Activated T-cell treated with anti-CD3 and anti-CD28 coated beads, Interleukin-2, amount 50 U/mL, for 48 hours (primary cell): ENCODE measurements at regions not wholly inside any gene's neighbourhood (a gene's known extent, or its start where the extent isn't known, plus 50 kb on each side); places are given as distances from the start of the nearest gene placed in this dataset.
"Not testable (repeated sequence)": the region's sequence is repeated elsewhere in the genome, so short reads cannot be mapped to it uniquely, and the experiment has no call there.

Experiments used
- DNase-seq, 2 experiments: peaks; one replicate each; pipeline ENCODE4 v3.0.0-alpha.2; 2020

- no peak for DNase-seq
Observed at GRCh38 chr3:105103139-105103538, 263.6 kb upstream of the ALCAM start.

GRCh38 chr3:105108823-105109222 is 257.9 kb upstream of the ALCAM start:
- DNase-seq: no peak

- no peak for DNase-seq
Observed at GRCh38 chr3:105118905-105119304, 247.8 kb upstream of the ALCAM start.

- DNase-seq: no peak
Observed at GRCh38 chr3:105119801-105120340, 246.8 kb upstream of the ALCAM start.

DNA sequence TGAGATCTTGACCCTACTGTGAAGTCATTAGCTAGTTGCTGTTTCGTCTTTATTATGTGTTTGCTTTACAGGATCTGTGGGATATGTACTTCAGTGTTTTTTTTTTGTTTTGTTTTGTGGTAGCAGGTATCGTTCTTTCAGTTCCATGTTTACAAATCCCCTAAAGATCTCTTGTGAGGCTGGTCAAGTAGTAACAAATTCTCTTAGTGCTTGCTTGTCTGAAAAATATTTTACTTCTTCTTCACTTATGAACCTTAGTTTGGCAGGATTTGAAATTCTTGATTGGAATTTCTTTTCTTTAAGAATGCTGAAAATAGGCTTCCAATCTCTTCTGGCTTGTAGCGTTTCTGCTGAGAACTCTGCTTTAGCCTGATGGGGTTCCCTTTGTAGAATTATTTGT is 235.8 kb upstream of the ALCAM start:
- no peak for DNase-seq

- no peak for DNase-seq
Observed at GRCh38 chr3:105137911-105138310, 228.8 kb upstream of the ALCAM start.

DNA sequence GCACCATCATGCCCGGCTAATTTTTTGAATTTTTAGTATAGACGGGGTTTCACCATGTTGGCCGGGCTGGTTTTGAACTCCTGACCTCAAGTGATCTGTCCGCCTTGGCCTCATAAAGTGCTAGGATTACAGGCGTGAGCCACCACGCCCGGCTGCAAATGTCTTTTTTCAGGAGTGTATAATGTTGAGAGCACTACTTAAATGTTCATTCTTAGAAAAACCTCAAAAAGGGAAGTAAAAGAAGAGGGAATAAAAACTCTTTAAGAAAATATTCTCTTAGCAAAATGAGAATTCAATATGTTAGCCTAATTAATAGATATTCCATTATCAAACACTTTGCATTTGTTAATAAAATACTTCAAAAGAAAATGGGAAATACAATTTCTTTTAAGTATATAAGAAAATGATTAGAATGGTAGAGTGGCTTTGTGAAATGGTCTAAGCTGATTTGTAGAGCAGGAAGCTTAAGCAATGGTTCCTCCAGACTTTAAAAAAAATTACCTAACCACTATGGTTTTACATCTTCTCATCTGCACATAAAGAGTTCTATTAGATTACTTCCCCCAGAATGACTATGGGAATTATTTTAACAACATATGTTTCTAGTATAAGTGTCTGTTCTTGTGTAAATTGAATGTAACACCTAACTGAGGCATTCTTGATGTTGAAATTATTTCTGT is 226.7 kb upstream of the ALCAM start:
- DNase-seq: no peak

- no peak for DNase-seq
Observed at GRCh38 chr3:105140899-105141367, 225.8 kb upstream of the ALCAM start.

DNA sequence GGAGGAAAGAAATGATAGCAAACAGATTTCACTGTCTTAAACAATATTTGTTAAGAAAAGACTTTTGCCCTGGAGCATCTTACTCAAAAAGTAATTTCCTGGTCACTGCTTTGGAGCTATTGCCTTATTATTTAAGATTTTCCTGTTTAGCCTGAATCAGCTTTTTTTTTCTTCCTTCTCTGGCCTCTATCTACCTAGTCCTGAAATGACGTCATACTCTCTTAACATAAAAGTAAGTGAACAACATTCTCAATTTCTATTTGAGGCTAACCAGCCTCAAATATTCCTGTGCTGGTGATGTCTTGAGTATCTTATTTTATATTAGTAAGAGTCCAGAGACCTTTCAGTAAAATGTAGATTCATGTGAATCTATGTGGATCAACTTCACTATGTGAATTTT is 221.9 kb upstream of the ALCAM start:
- DNase-seq: no peak

DNA sequence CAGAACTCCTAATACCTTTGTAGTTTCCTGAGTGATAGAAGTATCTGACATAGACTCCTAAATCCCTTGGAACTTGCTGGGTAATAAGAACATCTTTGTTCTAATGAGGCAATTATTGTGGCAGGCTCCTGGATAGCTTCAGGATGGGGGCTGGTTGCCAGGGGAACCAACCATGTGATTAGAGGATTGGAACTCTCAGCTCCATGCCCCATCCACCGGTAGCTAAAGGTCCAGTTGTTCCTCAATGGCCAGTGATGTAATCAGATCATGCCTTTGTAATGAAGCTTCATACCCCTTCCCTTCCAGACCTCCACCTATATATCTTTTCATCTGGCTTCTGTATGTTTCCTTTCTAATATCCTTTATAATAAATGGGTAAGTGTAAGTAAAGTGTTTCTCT is 221.2 kb upstream of the ALCAM start:
- DNase-seq: no peak

DNA sequence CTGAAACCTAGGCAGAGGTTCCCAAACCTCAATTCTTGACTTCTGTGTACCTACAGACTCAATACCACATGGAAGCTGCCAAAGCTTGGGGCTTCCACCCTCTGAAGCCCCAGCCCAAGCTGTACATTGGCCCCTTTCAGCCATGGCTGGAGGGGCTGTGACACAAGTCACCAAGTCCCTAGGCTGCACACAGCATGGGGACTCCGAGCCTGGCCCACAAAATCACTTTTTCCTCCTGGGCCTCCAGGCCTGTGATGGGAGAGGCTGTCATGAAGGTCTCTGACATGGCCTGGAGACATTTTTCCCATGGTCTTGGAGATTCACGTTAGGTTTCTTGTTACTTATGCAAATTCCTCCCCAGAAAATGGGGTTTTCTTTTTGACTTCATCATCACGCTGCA is 217.5 kb upstream of the ALCAM start:
- DNase-seq: not testable (repeated sequence)

- no peak for DNase-seq
Observed at GRCh38 chr3:105152987-105153386, 213.7 kb upstream of the ALCAM start.

GRCh38 chr3:105154692-105155091 is 212.0 kb upstream of the ALCAM start:
- no peak for DNase-seq

DNA sequence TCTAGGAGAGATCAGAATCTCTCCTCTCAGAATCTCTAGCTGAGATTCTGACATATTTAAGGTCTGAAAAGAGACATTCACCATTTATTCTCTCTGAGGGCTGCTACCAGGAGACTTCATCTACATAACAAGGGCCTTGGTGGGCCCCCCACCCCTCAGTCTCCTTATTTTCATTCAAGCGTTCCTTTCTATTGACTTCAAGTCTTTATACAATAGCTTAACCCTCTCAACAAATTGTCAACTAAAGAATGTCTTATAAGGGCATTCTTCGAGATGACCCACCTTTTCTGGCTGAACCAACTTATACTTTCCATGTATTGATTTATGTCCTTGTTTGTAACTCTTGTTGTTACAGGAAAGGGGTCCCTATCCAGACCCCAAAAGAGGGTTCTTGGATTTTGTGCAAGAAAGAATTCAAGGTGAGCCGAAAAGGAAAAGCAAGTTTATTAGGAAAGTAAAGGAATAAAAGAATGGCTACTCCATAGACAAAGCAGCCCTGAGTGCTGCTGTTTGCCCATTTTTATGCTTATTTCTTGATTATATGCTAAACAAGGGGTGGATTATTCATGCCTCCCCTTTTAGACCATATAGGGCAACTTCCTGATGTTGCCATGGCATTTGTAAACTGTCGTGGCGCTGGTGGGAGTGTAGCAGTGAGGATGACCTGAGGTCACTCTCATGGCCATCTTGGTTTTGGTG is 209.5 kb upstream of the ALCAM start:
- DNase-seq: no peak

GRCh38 chr3:105157766-105158085 is 209.0 kb upstream of the ALCAM start:
- no peak for DNase-seq

GRCh38 chr3:105158286-105158685 is 208.4 kb upstream of the ALCAM start:
- no peak for DNase-seq

GRCh38 chr3:105162448-105162847 is 204.3 kb upstream of the ALCAM start:
- no peak for DNase-seq

DNA sequence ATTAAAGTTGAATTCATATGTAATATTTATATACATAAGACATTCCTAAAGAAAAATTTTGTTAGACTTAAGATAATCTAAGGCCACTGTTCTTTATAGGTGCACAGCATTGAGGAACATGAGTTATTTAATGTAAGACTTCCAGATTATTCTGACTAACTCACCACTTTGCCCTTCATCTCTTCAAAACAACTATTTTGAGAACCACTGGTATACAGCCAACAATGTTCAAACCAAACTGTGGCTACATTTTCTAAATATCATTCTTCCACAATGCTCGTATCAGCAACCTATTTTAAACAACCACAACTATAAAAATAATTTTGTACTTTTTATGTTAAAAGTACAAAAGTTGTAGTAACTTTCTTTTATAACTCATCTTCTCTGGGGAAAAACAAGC is 199.8 kb upstream of the ALCAM start:
- DNase-seq: no peak

DNA sequence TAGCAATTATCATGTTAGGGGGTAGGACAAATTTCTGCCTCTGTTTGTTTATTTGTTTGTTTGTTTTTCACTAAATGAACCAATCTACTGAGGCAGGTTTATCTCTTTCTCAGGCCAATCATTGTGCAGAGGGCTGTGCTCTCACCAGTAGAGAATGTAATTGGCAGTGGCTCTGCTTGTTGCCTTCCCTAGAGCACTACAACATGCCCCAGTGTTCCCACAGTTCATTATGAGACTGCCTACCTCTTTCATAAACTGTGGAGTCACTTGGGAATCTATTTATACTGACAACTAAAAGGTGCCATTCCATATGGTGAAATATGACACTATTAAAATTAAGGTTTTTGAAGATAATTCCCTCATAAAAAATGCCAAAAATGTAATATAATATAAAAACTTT is 196.3 kb upstream of the ALCAM start:
- DNase-seq: no peak

DNA sequence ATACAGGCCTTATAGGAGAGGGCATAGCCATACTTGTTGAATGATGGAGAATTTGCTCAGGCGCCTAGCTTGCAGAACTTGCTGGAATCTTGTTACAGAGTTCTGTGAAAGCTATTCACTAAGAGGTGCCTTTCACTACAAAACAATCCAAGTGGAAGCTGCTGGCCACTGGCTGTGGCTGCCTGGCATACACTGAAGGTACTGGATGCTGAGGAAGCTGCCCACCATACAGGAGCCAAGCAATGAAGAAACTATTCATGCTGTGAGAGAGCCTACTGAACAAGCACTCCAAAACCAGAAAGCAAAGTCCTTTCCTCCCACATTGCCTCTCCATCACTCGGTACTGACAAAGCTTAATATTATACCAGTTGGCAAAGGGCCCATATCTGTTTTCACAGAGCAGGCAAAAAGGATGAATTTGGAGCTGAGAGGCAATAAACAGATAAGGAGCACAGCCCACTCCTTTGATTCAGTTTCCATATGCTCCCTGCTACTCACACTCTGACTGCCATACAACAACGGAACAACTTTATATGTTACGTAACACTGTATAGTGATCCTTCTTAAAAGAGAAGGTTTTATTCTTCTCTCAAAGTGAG is 192.6 kb upstream of the ALCAM start:
- DNase-seq: no peak

- no peak for DNase-seq
Observed at GRCh38 chr3:105177576-105177975, 189.1 kb upstream of the ALCAM start.

GRCh38 chr3:105187344-105187743 is 179.4 kb upstream of the ALCAM start:
- no peak for DNase-seq

DNA sequence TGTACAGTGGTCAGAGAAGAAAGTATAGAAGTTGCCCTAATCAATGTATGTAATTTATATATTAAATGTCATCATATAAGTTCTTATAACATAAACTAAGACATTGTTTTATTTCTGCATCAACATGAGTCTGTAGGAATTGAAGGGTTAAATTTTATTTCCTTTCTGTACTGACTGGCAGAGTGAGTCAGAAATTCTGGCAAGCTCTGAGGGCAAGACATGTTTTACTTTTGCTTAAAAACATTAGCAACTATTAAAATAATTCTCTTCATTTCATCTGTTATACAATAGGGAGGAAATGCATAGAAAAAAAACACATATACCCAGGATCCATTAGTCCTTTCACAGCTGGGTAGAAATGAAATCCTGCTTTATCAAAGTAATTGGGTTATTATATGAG is 171.4 kb upstream of the ALCAM start:
- DNase-seq: no peak

GRCh38 chr3:105197863-105198262 is 168.8 kb upstream of the ALCAM start:
- DNase-seq: no peak
